PFSK-1 (cell line): ENCODE measurements at regions not wholly inside any gene's neighbourhood (a gene's known extent, or its start where the extent isn't known, plus 50 kb on each side); places are given as distances from the start of the nearest gene placed in this dataset.

ENCODE experiments used
- FOXP2 ChIP-seq: optimal IDR thresholded peaks from 2 replicates; pipeline ENCODE3; 2011; ENCODE audit warnings: borderline replicate concordance, control low read depth, inconsistent platforms; ENCODE audit not compliant: insufficient read depth; ENCODE audit errors: extremely low read length, extremely low read depth
- POLR2AphosphoS5 ChIP-seq: IDR thresholded peaks from 2 replicates; pipeline ENCODE4 v1.6.1; 2012; ENCODE audit warnings: low read depth, mild to moderate bottlenecking, control low read depth, low read length, moderate library complexity
- SIN3A ChIP-seq: IDR thresholded peaks from 2 replicates; pipeline ENCODE4 v1.6.1; 2012; ENCODE audit warnings: mild to moderate bottlenecking, low read length, moderate library complexity, borderline replicate concordance; ENCODE audit not compliant: insufficient read depth
- TAF1 ChIP-seq: IDR thresholded peaks from 2 replicates; pipeline ENCODE4 v1.6.1; 2012; ENCODE audit warnings: low read length, control low read depth, borderline replicate concordance; ENCODE audit not compliant: insufficient read depth
- TF ChIP-seq, protein P1 (sequence below), 2 experiments: IDR thresholded peaks; 2 replicates each; pipeline versions ENCODE4 v1.6.1 to v1.8.0; 2011 to 2012; ENCODE audit warnings: low read depth in 2 of 2, low read length in 2 of 2, control low read depth in 1 of 2, inconsistent platforms in 1 of 2, mild to moderate bottlenecking in 1 of 2, moderate library complexity in 1 of 2; ENCODE audit not compliant: insufficient read depth in 1 of 2

DNA sequence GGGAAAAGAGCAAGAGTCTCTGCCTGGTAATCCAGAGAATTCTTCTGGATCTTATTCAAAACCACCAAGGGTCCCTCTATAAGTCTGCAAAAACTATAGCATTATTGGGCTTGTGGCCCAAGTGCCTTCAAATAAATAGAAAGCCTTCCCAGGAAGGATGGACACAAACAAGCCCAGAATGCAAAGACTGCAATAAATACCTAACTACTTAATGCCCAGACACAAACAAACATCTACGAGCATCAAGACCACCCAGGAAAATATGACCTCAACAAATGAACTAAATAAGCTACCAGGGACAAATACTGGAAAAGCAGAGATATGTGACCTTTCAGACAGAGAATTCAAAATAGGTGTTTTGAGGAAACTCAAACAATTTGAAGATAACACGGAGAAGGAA, 355.8 kb upstream of the GRAMD2B start:
- TF ChIP-seq POLR2AphosphoS5: no peak
- no peak for TF ChIP-seq TAF1
- TF ChIP-seq, protein P1, sequence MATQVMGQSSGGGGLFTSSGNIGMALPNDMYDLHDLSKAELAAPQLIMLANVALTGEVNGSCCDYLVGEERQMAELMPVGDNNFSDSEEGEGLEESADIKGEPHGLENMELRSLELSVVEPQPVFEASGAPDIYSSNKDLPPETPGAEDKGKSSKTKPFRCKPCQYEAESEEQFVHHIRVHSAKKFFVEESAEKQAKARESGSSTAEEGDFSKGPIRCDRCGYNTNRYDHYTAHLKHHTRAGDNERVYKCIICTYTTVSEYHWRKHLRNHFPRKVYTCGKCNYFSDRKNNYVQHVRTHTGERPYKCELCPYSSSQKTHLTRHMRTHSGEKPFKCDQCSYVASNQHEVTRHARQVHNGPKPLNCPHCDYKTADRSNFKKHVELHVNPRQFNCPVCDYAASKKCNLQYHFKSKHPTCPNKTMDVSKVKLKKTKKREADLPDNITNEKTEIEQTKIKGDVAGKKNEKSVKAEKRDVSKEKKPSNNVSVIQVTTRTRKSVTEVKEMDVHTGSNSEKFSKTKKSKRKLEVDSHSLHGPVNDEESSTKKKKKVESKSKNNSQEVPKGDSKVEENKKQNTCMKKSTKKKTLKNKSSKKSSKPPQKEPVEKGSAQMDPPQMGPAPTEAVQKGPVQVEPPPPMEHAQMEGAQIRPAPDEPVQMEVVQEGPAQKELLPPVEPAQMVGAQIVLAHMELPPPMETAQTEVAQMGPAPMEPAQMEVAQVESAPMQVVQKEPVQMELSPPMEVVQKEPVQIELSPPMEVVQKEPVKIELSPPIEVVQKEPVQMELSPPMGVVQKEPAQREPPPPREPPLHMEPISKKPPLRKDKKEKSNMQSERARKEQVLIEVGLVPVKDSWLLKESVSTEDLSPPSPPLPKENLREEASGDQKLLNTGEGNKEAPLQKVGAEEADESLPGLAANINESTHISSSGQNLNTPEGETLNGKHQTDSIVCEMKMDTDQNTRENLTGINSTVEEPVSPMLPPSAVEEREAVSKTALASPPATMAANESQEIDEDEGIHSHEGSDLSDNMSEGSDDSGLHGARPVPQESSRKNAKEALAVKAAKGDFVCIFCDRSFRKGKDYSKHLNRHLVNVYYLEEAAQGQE (IDR thresholded peaks at IDR 0.05; ENCODE audit: insufficient read depth in 1 of 2, low read depth in 2 of 2, low read length in 2 of 2): no peak
- no peak for TF ChIP-seq FOXP2
- TF ChIP-seq SIN3A: no peak

DNA sequence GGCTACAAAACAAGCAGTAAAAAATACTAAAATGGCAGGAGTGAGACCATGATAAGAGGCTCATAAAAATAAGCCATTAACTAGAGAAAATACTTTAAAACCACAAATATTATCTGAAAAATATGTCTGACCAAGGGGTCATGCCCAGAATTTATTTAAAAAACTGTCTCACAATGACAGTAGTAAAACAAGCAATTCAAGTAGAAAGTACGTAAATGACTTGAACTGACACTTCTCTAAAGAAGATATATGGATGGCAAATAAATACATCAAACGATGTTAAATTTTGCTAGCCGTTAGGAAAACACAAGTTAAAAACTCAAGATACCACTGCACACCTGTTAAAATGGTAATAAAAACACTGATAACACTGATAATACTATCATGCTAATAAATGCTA, 353.9 kb upstream of the GRAMD2B start:
- no peak for TF ChIP-seq POLR2AphosphoS5
- TF ChIP-seq SIN3A: no peak
- TF ChIP-seq TAF1: no peak
- TF ChIP-seq, protein P1 (IDR thresholded peaks at IDR 0.05; ENCODE audit: insufficient read depth in 1 of 2, low read depth in 2 of 2, low read length in 2 of 2): no peak
- TF ChIP-seq FOXP2: no peak

DNA sequence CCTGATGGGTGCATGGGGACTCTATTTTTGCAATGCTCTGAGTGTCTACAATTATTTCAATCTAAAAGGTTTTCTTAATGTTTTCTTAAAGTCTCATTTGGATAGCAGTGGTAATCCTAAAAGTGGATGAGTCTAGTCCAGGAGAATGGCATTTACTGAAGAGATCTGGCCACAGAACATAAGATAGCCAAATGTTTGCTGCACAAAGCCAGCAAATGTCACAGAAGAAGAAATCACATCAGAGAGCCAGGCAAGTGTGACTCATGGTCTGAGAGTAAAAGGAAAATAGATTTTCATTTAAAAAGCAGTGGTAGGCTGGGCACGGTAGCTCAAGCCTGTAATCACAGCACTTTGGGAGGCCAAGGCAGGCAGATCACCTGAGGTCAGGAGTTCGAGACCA, 352.7 kb upstream of the GRAMD2B start:
- TF ChIP-seq TAF1 (no peak), FOXP2 (no peak), POLR2AphosphoS5 (no peak), SIN3A (no peak)
- TF ChIP-seq, protein P1 (IDR thresholded peaks at IDR 0.05; ENCODE audit: insufficient read depth in 1 of 2, low read depth in 2 of 2, low read length in 2 of 2): no peak

DNA sequence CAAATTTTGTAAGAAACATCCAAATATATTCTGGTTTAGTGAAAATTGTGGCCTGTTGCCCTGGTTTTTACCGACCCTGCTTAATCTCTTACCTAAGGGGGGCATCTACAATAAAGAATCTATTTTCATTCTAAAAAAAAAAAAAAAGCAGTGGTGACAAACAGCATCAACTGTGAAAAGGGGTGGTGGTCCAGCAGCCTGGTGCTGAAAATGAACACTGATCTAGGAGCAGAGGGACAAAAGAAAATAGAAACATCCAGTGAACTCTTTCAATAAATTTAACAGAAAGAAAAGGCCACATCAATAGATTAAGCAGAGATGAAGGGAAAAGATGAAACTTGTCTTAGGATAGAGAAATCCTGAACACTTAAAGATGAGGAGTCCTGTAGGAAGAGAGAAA, 348.7 kb upstream of the GRAMD2B start:
- TF ChIP-seq FOXP2: no peak
- TF ChIP-seq, protein P1 (IDR thresholded peaks at IDR 0.05; ENCODE audit: insufficient read depth in 1 of 2, low read depth in 2 of 2, low read length in 2 of 2): peak in 1 of 2 experiments; percentile 86; a peak in 2 of 4 replicates

DNA sequence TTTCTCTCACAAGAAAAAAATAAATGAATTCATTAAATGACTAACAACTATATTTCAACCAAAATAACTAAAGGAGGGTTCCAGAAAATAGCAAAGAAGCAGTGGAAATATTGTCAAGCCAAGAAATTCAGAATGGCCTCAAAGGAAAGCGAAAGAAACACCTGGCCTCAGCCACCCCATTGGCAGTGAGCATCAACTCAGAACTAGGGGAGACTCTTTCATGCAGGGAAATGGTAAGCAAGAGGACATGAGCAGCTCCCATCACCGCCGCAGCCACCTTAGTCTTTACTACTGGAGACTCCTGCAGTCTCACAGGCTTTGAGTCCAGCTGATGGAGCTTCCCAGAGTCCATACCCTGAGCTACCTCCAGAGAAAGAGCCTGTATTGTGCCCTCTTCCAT, 343.9 kb upstream of the GRAMD2B start:
- TF ChIP-seq POLR2AphosphoS5: no peak
- no peak for TF ChIP-seq SIN3A
- TF ChIP-seq FOXP2: no peak
- TF ChIP-seq, protein P1 (IDR thresholded peaks at IDR 0.05; ENCODE audit: insufficient read depth in 1 of 2, low read depth in 2 of 2, low read length in 2 of 2): no peak
- TF ChIP-seq TAF1: no peak
